Stimulated activated CD4-positive, alpha-beta T cell treated with anti-CD3 and anti-CD28 coated beads, Interleukin-1b, Interleukin-23, amount 100 ng/mL, for 48 hours (primary cell): ENCODE measurements at regions not wholly inside any gene's neighbourhood (a gene's known extent, or its start where the extent isn't known, plus 50 kb on each side); places are given as distances from the start of the nearest gene placed in this dataset.

Experiments
- DNase-seq: peaks from one replicate; pipeline ENCODE4 v3.0.0-alpha.2; 2020

- no peak for DNase-seq
Observed at GRCh38 chr2:62364791-62365528, 141.0 kb downstream of the TMEM17 start.

- no peak for DNase-seq
Observed at GRCh38 chr2:62363166-62363565, 142.8 kb downstream of the TMEM17 start.

- DNase-seq = no peak
Observed at GRCh38 chr2:62362561-62362960, 143.4 kb downstream of the TMEM17 start.

GRCh38 chr2:62361964-62362363, 144.0 kb downstream of the TMEM17 start:
- DNase-seq = no peak

- DNase-seq = no peak
Observed at GRCh38 chr2:62354771-62355561, 151.0 kb downstream of the TMEM17 start.

GRCh38 chr2:62352031-62352430, 154.0 kb downstream of the TMEM17 start:
- DNase-seq = no peak

GRCh38 chr2:62349788-62350187, 153.9 kb downstream of the B3GNT2 start:
- no peak for DNase-seq

GRCh38 chr2:62348700-62349099, 152.8 kb downstream of the B3GNT2 start:
- no peak for DNase-seq

- no peak for DNase-seq
Observed at GRCh38 chr2:62347563-62348270, 151.8 kb downstream of the B3GNT2 start.

GRCh38 chr2:62344472-62344871, 148.6 kb downstream of the B3GNT2 start:
- peak; percentile 29 for DNase-seq

- no peak for DNase-seq
Observed at GRCh38 chr2:62343636-62344337, 147.9 kb downstream of the B3GNT2 start.

- no peak for DNase-seq
Observed at GRCh38 chr2:62343206-62343605, 147.3 kb downstream of the B3GNT2 start.

GRCh38 chr2:62340994-62341484, 145.1 kb downstream of the B3GNT2 start:
- DNase-seq = peak; percentile 3

- no peak for DNase-seq
Observed at GRCh38 chr2:62339837-62340236, 143.9 kb downstream of the B3GNT2 start.

- no peak for DNase-seq
Observed at GRCh38 chr2:62339413-62339812, 143.5 kb downstream of the B3GNT2 start.

- DNase-seq = no peak
Observed at GRCh38 chr2:62338111-62338510, 142.2 kb downstream of the B3GNT2 start.

- DNase-seq = no peak
Observed at GRCh38 chr2:62337403-62337802, 141.5 kb downstream of the B3GNT2 start.

GRCh38 chr2:62335612-62336011, 139.7 kb downstream of the B3GNT2 start:
- DNase-seq = no peak

- no peak for DNase-seq
Observed at GRCh38 chr2:62334440-62335058, 138.6 kb downstream of the B3GNT2 start.

GRCh38 chr2:62334009-62334408, 138.1 kb downstream of the B3GNT2 start:
- DNase-seq = no peak

- DNase-seq = no peak
Observed at GRCh38 chr2:62330959-62331358, 135.0 kb downstream of the B3GNT2 start.

GRCh38 chr2:62329797-62330196, 133.9 kb downstream of the B3GNT2 start:
- DNase-seq = no peak
